CD4-positive, alpha-beta T cell treated with Interleukin-4 for 4 hours (primary cell): ENCODE measurements at regions not wholly inside any gene's neighbourhood (a gene's known extent, or its start where the extent isn't known, plus 50 kb on each side); places are given as distances from the start of the nearest gene placed in this dataset.
"Not testable (repeated sequence)": the region's sequence is repeated elsewhere in the genome, so short reads cannot be mapped to it uniquely, and the experiment has no call there.

Experiments used
- DNase-seq: peaks from one replicate; pipeline ENCODE4 v3.0.0-alpha.2; 2020

DNA sequence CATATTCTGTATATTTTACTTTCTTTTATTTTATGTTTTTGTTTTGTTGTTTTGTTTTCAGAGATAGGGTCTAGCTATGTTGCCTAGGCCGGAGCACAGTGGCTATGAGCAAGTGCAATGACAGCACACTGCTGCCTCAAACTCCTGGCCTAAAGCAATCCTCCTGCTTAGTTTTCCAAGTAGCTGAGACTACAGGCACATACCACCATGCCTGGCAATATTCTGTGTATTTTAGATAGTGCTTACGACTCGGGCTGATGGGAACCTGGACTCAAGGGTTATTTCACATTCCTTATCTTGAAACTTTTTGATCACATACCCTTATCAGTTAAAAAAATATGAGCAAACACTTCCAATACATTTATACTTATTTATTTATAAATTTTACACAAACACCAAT is 119.0 kb upstream of the STARD4 start:
- DNase-seq = no peak

DNA sequence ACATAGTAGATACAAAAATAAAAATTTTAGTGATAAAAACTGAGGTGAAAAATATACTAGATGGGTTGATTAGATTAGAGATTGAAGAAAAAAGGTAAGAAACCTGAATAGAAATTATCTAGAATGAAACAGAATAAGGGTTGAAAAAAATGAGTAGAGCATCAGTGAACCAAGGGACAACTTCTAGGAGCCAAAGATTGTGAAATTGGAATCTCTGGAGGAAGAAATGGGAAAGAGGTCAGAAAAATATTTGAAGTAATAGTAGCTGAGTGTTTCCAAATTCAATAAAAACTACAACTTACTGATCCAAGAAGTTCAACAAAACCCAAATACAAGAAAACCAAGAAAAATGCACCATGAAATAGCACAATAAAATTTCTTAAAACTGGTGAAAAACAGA is 116.6 kb upstream of the STARD4 start:
- DNase-seq = no peak

DNA sequence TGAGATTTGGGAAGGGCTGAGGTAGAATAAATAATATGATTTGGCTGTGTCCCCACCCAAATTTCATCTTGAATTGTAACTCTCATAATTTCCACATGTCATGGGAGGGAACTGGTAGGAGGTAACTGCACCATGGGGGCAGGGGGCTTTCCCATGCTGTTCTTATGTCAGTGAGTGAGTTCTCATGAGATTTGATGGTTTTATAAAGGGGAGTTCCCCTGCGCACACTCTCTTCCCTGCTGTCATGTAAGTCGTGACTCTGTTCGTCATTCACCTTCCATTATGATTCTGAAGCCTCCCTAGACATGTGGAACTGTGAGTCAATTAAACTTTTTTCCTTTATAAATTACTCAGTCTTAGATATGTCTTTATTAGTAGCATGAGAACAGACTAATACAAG is 115.5 kb upstream of the STARD4 start:
- no peak for DNase-seq

DNA sequence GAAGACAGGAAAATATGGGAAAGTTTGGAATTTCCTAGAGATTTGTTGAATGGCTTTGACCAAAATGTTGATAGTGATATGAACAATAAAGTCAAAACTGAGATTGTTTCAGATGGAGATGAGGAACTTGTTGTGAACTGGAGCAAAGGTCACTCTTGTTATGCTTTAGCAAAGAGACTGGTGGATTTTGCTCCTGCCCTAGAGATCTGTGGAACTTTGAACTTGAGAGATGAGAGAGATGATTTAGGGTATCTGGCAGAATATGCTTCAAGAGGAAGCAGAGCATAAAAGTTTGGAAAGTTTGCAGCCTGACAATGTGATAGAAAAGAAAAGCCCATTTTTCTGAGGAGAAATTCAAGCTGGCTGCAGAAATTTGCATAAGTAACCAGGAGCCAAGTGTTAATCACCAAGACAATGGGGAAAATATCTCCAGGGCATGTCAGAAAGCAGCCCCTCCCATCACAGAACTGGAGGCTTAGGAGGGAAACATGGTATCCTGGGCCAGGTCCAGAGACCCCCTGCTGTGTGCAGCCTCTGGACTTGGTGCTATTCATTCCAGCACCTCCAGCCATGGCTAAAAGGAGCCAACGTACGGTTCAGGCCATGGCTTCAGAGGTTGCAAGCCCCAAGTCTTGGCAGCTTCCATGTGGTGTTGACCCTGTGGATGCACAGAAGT is 114.3 kb upstream of the STARD4 start:
- DNase-seq = no peak

DNA sequence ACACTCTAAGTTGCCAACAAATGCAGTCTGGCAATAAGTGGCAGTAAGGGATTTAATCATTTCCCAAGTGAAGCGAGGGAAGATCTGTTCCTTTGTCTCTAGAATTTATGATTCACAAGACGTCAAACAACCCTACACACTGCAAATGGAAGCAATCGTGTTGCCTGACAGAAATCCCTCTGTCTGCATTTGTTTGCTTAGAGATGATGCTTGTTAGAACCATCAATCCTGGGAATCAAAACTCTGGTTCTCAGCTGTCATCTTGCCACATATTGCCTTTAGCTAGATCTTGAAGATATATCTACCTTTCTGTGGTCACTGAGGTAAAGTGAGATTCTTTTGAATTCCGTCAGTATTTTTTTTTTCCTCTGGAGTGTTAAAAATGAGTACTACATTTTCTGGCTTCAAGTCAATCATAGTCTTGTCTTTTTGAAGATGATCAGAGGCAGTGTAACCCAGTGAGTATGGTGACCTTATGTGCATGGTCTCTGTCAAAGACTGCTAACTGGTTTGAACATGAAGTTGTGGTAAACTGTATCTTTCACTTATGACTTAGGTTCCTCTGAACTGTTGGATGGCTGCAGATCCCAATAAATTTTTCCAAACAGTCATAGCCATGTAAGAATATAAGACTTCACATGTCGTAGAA is 106.4 kb upstream of the STARD4 start:
- no peak for DNase-seq

DNA sequence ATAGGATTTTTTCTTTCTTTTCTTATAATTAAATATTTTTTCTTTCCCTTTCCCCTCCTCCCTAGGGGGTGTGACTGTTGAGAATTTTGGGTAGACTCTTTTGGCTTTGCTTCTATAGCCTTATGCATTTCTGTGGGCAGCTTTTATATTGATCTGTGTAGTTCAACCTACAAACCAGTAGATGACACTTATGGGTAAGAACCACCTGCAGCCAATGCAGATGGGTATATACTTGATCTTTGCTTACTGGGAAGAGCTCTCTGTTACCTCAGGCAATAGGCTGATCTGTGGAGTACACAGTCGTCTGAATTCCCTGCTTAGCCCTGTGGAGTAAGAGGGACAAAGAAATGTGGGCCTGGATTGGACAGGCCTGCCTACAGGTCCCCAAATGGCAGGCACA is 102.7 kb upstream of the STARD4 start:
- no peak for DNase-seq

DNA sequence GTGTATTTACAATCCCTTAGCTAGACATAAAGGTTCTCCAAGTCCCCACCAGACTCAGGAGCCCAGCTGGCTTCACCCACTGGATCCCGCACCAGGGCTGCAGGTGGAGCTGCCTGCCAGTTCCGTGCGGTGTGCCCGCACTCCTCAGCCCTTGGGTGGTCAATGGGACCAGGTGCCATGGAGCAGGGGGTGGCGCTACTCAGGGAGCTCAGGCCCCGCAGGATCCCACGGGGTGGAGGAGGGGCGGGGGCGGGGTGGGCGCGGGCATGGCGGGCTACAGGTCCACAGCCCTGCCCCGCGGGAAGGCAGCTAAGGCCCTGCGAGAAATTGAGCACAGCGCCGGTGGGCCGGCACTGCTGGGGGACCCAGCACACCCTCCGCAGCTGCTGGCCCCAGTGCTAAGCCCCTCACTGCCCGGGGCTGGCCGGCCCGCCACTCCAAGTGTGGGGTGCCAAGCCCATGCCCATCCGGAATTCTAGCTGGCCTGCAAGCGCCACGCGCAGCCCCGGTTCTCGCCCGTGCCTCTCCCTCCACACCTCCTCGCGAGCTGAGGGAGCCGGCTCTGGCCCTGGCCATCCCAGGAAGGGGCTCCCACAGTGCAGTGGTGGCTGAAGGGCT is 99.8 kb upstream of the STARD4 start:
- DNase-seq = not testable (repeated sequence)

DNA sequence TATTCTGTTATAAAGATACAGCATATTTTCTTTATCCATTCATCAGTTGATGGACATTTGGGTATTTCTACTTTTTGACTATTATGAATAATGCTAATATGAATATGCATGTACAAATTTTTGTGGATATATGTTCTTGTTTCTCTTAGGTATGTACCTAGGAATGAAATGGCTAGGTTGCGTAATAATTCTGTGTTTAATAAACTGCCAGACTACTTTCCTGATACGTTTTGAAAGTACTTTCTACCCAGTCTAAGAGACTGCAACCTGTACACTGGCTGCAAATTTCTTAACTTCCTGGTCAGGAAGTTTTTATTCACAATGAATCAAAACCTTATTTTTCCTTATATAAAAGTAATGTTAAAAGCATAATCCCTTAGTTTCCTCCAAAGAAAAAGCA is 93.9 kb upstream of the STARD4 start:
- no peak for DNase-seq

DNA sequence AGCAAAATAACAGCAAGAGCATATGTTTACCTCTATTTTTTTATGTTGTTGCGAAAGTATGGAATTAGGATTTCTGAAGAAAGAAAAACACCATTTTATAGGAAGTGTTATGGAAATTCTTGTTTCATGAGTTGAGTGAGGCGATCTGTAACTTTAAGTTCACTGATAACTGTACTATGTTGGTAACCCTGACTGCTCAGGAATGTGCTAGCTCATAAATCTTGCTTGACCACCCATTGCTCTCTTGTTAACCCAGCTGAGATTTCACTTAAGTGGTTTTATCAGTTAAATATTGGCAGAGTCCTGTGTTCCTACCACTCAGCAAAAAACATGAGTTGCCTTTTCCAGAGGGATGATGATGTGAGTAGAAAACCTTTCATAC is 91.1 kb upstream of the STARD4 start:
- DNase-seq = no peak

DNA sequence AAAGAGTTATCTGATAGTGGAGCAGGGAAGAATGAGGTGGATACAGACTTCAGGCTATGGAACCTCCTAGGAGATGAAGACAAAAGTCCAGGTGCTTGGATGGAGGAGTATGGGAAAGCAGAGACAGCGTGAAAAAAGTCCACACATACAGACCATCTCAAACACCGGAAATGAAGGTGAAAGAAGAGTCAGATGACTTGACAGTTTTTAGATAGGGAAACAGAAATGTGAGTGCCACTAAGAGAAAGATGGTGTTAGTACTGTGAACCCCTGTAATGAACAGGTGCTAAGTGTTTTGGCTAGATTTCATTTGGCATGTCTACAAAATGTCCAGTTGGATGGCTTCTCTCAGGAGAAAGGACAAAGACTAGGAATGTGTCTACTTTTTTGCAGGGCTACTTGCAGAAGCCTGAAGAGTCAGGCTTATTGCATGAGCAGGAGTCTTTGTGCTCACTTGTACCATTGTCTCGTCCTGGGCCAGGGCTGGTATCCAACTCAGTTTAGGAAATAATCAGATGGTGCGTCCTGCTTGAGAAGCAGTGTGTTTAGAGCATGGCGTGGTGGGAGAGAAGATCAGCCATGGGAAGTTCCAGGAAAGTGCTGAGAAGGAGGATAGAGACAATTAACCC is 90.6 kb upstream of the STARD4 start:
- no peak for DNase-seq

DNA sequence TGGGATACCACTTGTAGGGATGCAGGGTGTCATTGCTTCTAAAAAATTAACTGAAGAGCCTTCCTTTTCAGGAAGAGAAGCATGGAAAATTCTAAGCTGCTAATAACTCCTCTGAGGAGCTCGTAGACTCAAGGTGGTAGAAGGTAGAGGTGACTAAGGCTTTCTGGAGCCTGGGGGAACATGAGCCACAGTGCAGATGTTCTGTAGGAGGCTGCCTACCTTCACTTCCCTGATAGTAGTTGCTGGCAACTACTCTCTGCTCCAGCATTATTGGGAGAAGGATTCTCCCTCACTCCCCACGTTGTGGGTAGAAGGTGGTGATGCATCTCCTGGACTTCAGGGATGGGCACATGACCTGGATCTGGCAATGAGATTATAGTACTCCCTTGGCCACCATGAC is 86.7 kb upstream of the STARD4 start:
- DNase-seq = no peak

DNA sequence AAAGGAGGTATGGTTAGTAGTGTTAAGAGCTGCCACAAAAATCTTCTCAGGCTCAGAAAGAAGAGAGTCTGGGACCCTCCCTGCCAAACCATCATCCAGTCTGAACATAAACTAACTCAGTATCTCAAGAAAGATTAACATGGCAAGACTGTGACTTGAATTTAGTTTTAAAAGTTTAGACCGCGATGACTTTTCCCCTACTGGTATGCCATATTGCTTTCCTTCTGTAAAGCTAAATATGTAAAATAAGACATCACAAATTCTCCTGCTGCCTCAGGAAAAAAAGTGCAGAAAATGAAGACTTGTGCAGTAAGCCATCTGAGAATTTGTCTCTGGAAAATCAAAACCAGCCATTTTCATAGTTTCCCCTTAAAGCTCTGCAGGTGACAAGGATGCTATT is 85.2 kb upstream of the STARD4 start:
- DNase-seq = no peak

DNA sequence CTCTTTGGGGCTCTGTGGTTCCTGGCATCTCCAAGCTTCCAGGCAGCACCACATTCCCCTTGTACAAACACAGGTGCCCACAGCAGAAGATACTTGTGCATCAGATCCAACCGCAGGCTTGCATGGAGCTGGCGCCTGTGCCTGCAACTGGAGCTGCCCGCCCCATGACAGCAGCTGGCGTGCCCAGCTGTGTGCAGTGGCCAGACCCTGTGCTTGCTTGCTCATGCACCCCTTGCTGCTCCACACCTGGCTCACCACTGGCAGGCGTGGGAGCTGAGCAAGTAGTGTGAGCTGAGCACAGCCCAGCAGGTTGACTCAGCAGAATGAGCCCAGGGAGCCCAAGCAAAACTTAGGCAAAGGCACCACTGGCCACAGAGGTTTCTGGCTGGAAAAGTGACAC is 84.4 kb upstream of the STARD4 start:
- DNase-seq = no peak

DNA sequence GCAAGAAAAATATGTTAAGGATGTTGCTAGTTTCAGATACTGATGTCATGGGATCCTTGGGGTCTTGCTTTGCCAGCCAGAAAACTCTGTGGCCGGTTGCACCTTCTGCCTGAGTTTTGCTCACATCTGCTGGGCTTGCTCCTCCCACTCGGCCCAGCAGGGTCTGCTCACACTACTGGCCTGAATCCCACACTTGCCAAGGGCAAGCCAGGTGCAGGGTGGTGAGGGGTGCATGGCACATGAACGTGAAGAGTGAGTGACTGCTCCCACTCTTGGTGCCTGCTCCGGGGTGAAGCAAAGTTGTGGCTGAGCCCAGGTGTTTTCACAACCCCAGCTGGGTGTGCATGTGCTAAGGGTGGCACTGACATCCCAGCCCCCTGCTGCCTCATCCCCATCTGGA is 83.1 kb upstream of the STARD4 start:
- DNase-seq = no peak

DNA sequence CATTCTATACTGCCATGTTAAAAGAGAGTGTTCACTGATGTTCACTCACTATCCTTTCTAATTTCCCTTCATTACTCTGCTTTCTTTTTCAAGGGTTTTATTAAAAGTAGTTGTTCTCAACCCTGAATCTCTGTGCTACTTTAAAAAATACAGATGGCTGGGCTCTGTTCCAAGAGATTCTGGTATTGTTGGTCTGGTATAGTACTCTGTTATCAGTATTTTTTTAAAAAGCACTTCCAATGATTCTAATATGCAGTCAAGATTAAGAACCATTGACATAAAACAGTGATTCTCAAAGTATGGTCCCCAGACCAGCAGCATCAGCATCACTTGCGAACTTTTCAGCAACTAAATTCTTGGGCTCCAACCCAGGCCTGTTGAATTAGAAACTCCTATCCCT is 77.0 kb upstream of the STARD4 start:
- DNase-seq = no peak

DNA sequence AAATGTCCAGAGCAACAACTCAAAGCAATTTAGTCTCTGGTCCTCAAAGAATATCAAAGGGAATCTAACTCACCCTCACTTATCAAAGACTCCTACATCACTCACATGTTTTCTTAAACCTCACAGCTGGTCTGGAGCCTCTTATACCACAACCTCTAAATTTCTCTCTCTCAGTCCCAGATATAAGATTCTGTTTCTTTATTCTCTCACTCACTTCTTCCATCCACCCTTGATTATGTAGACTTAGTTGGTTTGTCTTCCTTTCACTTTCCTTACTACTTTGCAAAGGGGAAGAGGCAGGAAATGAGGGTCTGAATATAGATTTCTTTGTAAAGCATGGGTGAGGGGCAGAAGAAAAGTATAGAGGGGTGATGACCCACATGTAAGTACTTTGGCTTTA is 75.4 kb upstream of the STARD4 start:
- no peak for DNase-seq

DNA sequence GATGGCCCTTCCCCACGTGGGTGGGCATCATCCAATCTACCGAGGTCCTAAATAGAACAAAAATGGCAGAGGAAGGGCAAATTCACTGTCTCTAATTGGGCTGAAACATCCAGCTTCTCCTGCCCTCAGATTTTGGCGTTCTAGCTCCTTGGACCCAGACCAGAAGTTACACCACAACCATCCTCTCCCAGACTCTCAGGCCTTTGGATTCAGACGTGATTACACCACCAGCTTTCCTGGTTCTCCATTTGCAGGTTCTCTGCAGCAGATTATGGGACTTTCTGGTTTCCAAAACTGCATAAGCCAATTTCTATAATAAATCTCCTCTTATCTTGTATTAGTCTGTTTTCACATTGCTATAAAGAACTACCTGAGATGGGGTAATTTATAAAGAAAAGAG is 73.6 kb upstream of the STARD4 start:
- no peak for DNase-seq

DNA sequence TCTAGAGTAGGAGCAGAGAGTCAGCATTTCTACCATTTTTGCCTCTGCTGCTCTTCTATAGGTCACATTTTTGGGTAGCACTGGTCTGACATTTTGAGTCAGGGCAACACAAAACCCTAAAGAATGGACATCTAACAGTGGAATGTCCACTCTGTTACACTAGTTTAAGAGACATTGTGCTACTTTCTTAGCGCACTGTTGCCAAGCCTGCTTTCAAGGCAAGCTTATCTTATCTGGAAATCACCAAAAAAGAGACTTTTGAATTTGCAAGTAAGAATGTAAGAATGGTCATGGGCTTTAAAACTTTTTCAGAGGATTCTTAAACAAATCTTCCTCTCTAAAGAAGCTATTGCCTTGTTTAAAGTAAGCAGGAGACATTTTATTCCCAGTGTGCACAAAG is 73.0 kb upstream of the STARD4 start:
- DNase-seq = no peak

DNA sequence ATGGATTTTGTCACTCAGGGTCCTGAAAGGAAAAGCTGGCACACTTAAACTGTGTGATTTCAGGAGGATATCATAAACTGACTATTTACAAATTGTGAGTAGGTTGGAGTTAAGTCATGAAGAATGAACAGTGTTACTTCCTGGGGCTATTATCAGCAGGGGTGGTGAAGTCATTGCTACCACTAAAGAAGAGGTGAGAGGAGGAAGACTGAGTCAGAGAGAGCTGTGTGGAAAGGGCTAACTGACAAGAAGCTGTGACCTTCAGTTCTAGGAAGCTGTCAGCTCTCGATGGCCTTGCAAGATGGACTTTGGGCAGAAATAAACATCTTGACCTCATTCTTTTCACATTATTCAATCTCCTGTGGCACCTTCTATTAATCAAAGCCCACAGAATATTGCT is 72.3 kb upstream of the STARD4 start:
- peak; percentile 6 for DNase-seq

DNA sequence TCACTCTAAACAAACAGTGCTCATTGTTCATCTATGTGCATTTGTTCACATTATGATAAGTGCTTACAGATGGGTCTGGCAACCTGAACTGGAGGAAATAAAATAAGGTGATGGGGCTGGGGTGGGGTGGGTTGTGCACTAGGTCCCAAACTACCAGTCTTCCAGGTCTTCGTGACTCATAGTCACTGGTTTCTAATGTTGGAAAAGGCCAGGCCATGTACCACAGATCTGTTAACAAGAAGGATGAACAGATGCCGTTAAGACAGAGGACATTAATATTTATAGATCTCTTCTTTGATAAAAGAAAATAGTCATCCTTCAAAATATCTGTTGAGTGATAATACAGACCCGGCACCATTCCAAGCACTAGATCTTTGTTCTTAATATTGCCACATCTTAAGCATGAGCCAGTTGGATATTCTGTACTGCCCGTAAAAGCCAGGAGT is 71.4 kb upstream of the STARD4 start:
- DNase-seq = no peak

DNA sequence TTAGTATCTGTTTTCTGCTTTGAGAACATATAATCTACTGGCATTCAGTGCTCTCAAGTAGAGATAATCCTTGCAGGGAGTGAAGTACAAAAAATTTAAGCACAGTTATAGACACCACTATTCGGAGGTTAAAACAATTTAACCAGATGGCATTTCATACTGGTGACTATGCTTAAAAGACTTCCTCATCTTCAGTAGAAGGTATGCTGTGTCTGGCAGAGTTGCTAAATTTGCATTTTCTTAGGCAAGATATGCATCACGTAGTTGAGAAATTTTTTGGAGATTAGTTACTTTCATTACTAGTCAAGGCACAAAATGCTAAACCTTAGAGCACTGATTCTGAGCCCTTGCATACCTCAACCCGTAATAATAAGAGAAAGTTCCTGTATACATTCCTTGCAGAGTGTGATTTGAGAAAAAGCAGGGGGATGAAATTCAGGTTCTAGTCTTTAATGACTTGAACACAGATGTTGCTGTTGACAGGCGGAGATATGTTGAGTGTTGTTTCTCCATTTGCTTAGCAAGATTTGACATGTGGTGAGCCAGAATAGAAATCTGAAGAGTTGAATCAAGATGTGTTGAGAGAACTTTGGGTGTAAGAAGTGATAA is 70.8 kb upstream of the STARD4 start:
- DNase-seq = no peak

DNA sequence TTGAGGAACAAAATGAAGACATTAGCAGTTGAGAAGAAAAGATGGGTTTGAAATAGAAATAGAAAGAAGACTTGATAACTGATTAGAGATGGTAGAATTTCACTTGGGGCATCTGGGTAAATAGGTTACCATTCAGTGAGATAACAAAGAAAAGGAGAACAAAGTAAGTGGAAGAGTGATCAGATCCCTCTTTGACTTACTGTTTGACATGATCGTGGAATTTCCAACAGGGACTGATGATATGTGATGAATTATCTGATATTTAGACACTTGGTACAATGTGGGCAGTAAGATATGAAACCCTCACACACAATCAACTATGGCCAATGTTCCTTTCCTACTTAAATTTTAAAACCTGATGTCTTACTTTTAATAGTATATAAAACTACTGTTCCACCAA is 70.1 kb upstream of the STARD4 start:
- DNase-seq = no peak

DNA sequence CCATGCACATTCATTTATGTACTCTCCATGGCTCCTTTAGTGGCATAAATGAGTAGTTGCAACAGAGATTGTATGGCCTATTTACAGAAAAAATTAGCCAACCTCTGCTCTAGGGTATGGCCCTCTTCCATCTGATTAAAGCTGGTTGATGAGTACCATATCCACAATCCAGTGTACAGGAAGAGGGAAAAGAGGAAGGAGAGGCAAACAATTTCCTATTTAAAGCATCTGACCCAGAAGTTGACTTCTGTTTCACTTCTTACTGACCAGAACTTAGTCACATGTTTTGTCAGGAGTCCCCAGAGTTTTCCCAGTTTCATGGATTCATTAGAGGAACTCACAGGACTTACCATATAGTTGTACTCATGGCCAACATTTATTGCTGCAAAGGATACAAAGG is 68.6 kb upstream of the STARD4 start:
- DNase-seq = no peak

DNA sequence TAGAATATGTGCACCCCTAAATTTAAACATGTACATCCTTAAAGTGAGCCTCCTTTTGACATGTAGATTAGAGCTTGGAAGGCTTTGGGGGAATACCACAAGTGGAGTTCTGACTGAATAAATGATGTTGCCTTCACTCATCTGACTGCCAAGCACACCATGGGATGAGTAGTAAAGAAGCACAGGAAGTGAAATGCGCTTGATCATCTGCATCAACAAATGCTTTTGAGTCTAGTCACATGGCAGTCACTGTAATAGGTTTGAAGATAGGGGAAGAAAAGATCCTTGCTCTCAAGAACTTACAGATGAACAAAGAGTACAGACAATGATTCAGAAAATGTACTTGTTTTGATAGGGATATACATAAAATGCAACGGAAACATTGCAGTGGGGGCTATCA is 62.0 kb upstream of the STARD4 start:
- no peak for DNase-seq
